Smooth muscle cell of the brain vasculature (primary cell): ENCODE measurements at regions not wholly inside any gene's neighbourhood (a gene's known extent, or its start where the extent isn't known, plus 50 kb on each side); places are given as distances from the start of the nearest gene placed in this dataset.
"Not testable (repeated sequence)": the region's sequence is repeated elsewhere in the genome, so short reads cannot be mapped to it uniquely, and the experiment has no call there.

Source experiments
- DNase-seq: peaks from one replicate; pipeline ENCODE4 v3.0.0-alpha.2; 2012; ENCODE audit warnings: low read depth, low spot score

GRCh38 chr12:67039995-67040860, 228.9 kb upstream of the CAND1 start:
- no peak for DNase-seq

GRCh38 chr12:67040861-67041137, 228.4 kb upstream of the CAND1 start:
- DNase-seq: no peak

- DNase-seq: no peak
These were observed 226.4 kb upstream of the CAND1 start for GRCh38 chr12:67042697-67043131.

GRCh38 chr12:67043771-67044170, 225.4 kb upstream of the CAND1 start:
- no peak for DNase-seq

- no peak for DNase-seq
These were observed 223.5 kb upstream of the CAND1 start for GRCh38 chr12:67045650-67046049.

- no peak for DNase-seq
These were observed 223.1 kb upstream of the CAND1 start for GRCh38 chr12:67046062-67046461.

GRCh38 chr12:67047634-67048033, 221.5 kb upstream of the CAND1 start:
- no peak for DNase-seq

GRCh38 chr12:67048371-67048770, 220.8 kb upstream of the CAND1 start:
- DNase-seq: no peak

GRCh38 chr12:67049199-67049598, 220.0 kb upstream of the CAND1 start:
- not testable (repeated sequence) for DNase-seq

- no peak for DNase-seq
These were observed 216.2 kb upstream of the CAND1 start for GRCh38 chr12:67052981-67053380.

GRCh38 chr12:67056329-67056728, 212.8 kb upstream of the CAND1 start:
- DNase-seq: no peak

- no peak for DNase-seq
These were observed 212.1 kb upstream of the CAND1 start for GRCh38 chr12:67057072-67057471.

- DNase-seq: no peak
These were observed 207.0 kb upstream of the CAND1 start for GRCh38 chr12:67062193-67062592.

GRCh38 chr12:67067453-67068203, 201.5 kb upstream of the CAND1 start:
- DNase-seq: no peak

GRCh38 chr12:67068204-67068731, 200.9 kb upstream of the CAND1 start:
- no peak for DNase-seq

- DNase-seq: no peak
These were observed 200.3 kb upstream of the CAND1 start for GRCh38 chr12:67068761-67069450.

GRCh38 chr12:67069451-67070306, 199.5 kb upstream of the CAND1 start:
- DNase-seq: no peak

- DNase-seq: no peak
These were observed 198.9 kb upstream of the CAND1 start for GRCh38 chr12:67070307-67070600.

- no peak for DNase-seq
These were observed 198.6 kb upstream of the CAND1 start for GRCh38 chr12:67070604-67071003.

GRCh38 chr12:67072281-67072680, 196.9 kb upstream of the CAND1 start:
- DNase-seq: not testable (repeated sequence)

GRCh38 chr12:67073336-67073735, 195.8 kb upstream of the CAND1 start:
- no peak for DNase-seq
